ENCODE measurements at regions not wholly inside any gene's neighbourhood (a gene's known extent, or its start where the extent isn't known, plus 50 kb on each side); places are given as distances from the start of the nearest gene placed in this dataset.

GRCh38 chr2:71950256-71951082 is 197.2 kb downstream of the CYP26B1 start:
- Histone ChIP-seq H3K9me3 (ENCODE audit: low read depth, low read length, poor library complexity, severe bottlenecking) (no peaks in the 10 kb centered on the region), H3K27ac (ENCODE audit: low read depth, low read length, poor library complexity, severe bottlenecking) (no peak overlapping the region), H3K4me3 (ENCODE audit: low read depth, low read length, poor library complexity, severe bottlenecking) (no peak overlapping the region), H3K27me3 (replicated peaks; ENCODE audit: insufficient read depth, low read depth, low read length, poor library complexity) (no peaks in the 10 kb centered on the region), H3K36me3 (ENCODE audit: insufficient read depth, low read length, poor library complexity, severe bottlenecking) (no peaks in the 10 kb centered on the region), H3K4me1 (ENCODE audit: insufficient read depth, low read length, poor library complexity, severe bottlenecking) (no peaks in the 10 kb centered on the region)
- ChIA-PET POLR2A (ENCODE audit: low non-redundant PET) (no interaction called here), CTCF (no interaction called here)
- no peak for TF ChIP-seq EZH2 (IDR thresholded peaks at IDR 0.05; ENCODE audit: borderline replicate concordance, low read depth, low read length, poor library complexity, severe bottlenecking)
- TF ChIP-seq CTCF (conservative IDR thresholded peaks at IDR 0.05; ENCODE audit: low read depth, low read length) = no peak
- DNase-seq (ENCODE audit: low spot score) = no peak
- intact Hi-C loops (cut with micrococcal nuclease; ENCODE audit: unreplicated experiment) = no loop called here
- BruUV-seq (replicated peaks) = no TSS peak

GRCh38 chr2:71949537-71949798 is 198.2 kb downstream of the CYP26B1 start:
- no peaks in the 10 kb centered on the region for H3K36me3 ChIP-seq (ENCODE audit: insufficient read depth, low read length, poor library complexity, severe bottlenecking)
- TF ChIP-seq EZH2 (IDR thresholded peaks at IDR 0.05; ENCODE audit: borderline replicate concordance, low read depth, low read length, poor library complexity, severe bottlenecking) = no peak
- TF ChIP-seq CTCF (conservative IDR thresholded peaks at IDR 0.05; ENCODE audit: low read depth, low read length) = no peak
- H3K4me1 ChIP-seq (ENCODE audit: insufficient read depth, low read length, poor library complexity, severe bottlenecking) = no peaks in the 10 kb centered on the region
- intact Hi-C loops (cut with micrococcal nuclease; ENCODE audit: unreplicated experiment) = no loop called here
- no TSS peak for BruUV-seq (replicated peaks)
- CTCF ChIA-PET = no interaction called here
- POLR2A ChIA-PET (ENCODE audit: low non-redundant PET) = no interaction called here
- no peaks in the 10 kb centered on the region for H3K9me3 ChIP-seq (ENCODE audit: low read depth, low read length, poor library complexity, severe bottlenecking)
- H3K4me3 ChIP-seq (ENCODE audit: low read depth, low read length, poor library complexity, severe bottlenecking) = no peak overlapping the region
- H3K27me3 ChIP-seq (replicated peaks; ENCODE audit: insufficient read depth, low read depth, low read length, poor library complexity) = no peaks in the 10 kb centered on the region
- DNase-seq (ENCODE audit: low spot score) = no peak
- H3K27ac ChIP-seq (ENCODE audit: low read depth, low read length, poor library complexity, severe bottlenecking) = no peak overlapping the region

- Histone ChIP-seq H3K4me1 (ENCODE audit: insufficient read depth, low read length, poor library complexity, severe bottlenecking) (no peaks in the 10 kb centered on the region), H3K4me3 (ENCODE audit: low read depth, low read length, poor library complexity, severe bottlenecking) (no peak overlapping the region), H3K36me3 (ENCODE audit: insufficient read depth, low read length, poor library complexity, severe bottlenecking) (no peaks in the 10 kb centered on the region), H3K27me3 (replicated peaks; ENCODE audit: insufficient read depth, low read depth, low read length, poor library complexity) (no peaks in the 10 kb centered on the region), H3K9me3 (ENCODE audit: low read depth, low read length, poor library complexity, severe bottlenecking) (no peaks in the 10 kb centered on the region), H3K27ac (ENCODE audit: low read depth, low read length, poor library complexity, severe bottlenecking) (no peak overlapping the region)
- no TSS peak for BruUV-seq (replicated peaks)
- POLR2A ChIA-PET (ENCODE audit: low non-redundant PET) = no interaction called here
- CTCF ChIA-PET = no interaction called here
- TF ChIP-seq CTCF (conservative IDR thresholded peaks at IDR 0.05; ENCODE audit: low read depth, low read length) (no peak), EZH2 (IDR thresholded peaks at IDR 0.05; ENCODE audit: borderline replicate concordance, low read depth, low read length, poor library complexity, severe bottlenecking) (no peak)
- intact Hi-C loops (cut with micrococcal nuclease; ENCODE audit: unreplicated experiment) = no loop called here
- DNase-seq (ENCODE audit: low spot score) = no peak
These were observed 198.7 kb downstream of the CYP26B1 start for GRCh38 chr2:71948781-71949536.

All from A673 (cell line).